Prostate gland (tissue), 2 donors: ENCODE measurements at regions not wholly inside any gene's neighbourhood (a gene's known extent, or its start where the extent isn't known, plus 50 kb on each side); places are given as distances from the start of the nearest gene placed in this dataset.

ENCODE experiments used
- POLR2A ChIP-seq: fragments of 450-650 bp; IDR thresholded peaks from one replicate; pipeline ENCODE4 v1.6.1; 2016; ENCODE audit warnings: antibody characterized with exemption, mild to moderate bottlenecking
- POLR2AphosphoS5 ChIP-seq: sonication (generic); formaldehyde crosslinking; IDR thresholded peaks from one replicate; pipeline ENCODE4 v1.6.1; 2017; ENCODE audit warnings: antibody characterized with exemption
- TF ChIP-seq, protein P1 (sequence below), 4 experiments: fragments of 200-600 bp in 2 of 4; fragments of 450-650 bp in 2 of 4; sonication (generic) in 2 of 4; IDR thresholded peaks; 1 replicate in 3 of 4; 2 replicates in 1 of 4; pipeline ENCODE4 v1.5.1; 2016 to 2019; ENCODE audit warnings: antibody characterized with exemption in 4 of 4, mild to moderate bottlenecking in 2 of 4, moderate library complexity in 2 of 4

DNA sequence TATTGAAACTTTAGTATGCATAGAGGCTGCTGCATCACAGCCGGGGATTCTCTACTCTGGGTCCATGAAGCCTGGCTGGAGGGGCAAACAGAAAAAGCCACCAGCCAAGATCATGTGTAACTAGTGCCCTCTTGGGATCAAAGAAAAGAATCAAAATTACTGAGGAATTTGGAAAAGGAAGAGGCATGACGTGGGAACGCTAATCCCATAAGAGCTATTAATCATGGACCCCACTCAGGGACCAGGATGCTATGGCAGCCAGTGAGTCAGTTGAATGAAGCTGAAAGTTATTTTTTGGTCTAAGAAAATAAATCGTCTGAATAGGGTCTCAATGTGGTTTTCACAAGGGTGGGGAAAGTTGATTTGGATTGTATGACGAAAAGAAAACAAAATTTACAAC lies 1165.1 kb downstream of the ROBO2 start:
- TF ChIP-seq, protein P1, sequence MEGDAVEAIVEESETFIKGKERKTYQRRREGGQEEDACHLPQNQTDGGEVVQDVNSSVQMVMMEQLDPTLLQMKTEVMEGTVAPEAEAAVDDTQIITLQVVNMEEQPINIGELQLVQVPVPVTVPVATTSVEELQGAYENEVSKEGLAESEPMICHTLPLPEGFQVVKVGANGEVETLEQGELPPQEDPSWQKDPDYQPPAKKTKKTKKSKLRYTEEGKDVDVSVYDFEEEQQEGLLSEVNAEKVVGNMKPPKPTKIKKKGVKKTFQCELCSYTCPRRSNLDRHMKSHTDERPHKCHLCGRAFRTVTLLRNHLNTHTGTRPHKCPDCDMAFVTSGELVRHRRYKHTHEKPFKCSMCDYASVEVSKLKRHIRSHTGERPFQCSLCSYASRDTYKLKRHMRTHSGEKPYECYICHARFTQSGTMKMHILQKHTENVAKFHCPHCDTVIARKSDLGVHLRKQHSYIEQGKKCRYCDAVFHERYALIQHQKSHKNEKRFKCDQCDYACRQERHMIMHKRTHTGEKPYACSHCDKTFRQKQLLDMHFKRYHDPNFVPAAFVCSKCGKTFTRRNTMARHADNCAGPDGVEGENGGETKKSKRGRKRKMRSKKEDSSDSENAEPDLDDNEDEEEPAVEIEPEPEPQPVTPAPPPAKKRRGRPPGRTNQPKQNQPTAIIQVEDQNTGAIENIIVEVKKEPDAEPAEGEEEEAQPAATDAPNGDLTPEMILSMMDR (IDR thresholded peaks at IDR 0.05): no peak
- TF ChIP-seq POLR2AphosphoS5 (no peak), POLR2A (no peak)
